ENCODE measurements at regions not wholly inside any gene's neighbourhood (a gene's known extent, or its start where the extent isn't known, plus 50 kb on each side); places are given as distances from the start of the nearest gene placed in this dataset.

- Histone ChIP-seq H2AFZ (ENCODE audit: low read length) (no peak overlapping the region), H3K36me3 (replicated peaks; ENCODE audit: insufficient read depth, low read length) (no peaks in the 10 kb centered on the region), H3K4me1 (ENCODE audit: low read length) (no peaks in the 10 kb centered on the region), H3K9me2 (replicated peaks; ENCODE audit: insufficient read depth, low read length) (no peaks in the 10 kb centered on the region), H3K9ac (ENCODE audit: low read length) (no peak overlapping the region), H3K4me3 (ENCODE audit: low read length) (no peak overlapping the region), H3K79me2 (ENCODE audit: low read length) (no peaks in the 10 kb centered on the region), H3K4me2 (ENCODE audit: low read depth, low read length) (no peak overlapping the region), H3F3A (ENCODE audit: insufficient read depth, low read length) (no peaks in the 10 kb centered on the region), H3K27ac (ENCODE audit: low read length) (no peak overlapping the region), H3K27me3 (replicated peaks; ENCODE audit: insufficient read depth, low read length) (no peaks in the 10 kb centered on the region), H4K20me1 (ENCODE audit: insufficient read depth, low read length) (no peaks in the 10 kb centered on the region), H3K9me3 (replicated peaks; ENCODE audit: insufficient read depth, low read length) (no peaks in the 10 kb centered on the region)
- DNase-seq = no peak
- no peak for TF ChIP-seq EZH2phosphoT487 (IDR thresholded peaks at IDR 0.05; ENCODE audit: low read length)
Measured at GRCh38 chr16:48812856-48813255, 202.9 kb upstream of the N4BP1 start.

GRCh38 chr16:48811478-48811877 lies 201.5 kb upstream of the N4BP1 start:
- no peaks in the 10 kb centered on the region for H3K9me3 ChIP-seq (replicated peaks; ENCODE audit: insufficient read depth, low read length)
- H3K27ac ChIP-seq (ENCODE audit: low read length) = no peak overlapping the region
- H3K9ac ChIP-seq (ENCODE audit: low read length) = no peak overlapping the region
- H3K79me2 ChIP-seq (ENCODE audit: low read length) = no peaks in the 10 kb centered on the region
- no peak overlapping the region for H3K4me3 ChIP-seq (ENCODE audit: low read length)
- no peaks in the 10 kb centered on the region for H3K27me3 ChIP-seq (replicated peaks; ENCODE audit: insufficient read depth, low read length)
- no peaks in the 10 kb centered on the region for H3K4me1 ChIP-seq (ENCODE audit: low read length)
- DNase-seq = no peak
- H3F3A ChIP-seq (ENCODE audit: insufficient read depth, low read length) = no peaks in the 10 kb centered on the region
- H3K36me3 ChIP-seq (replicated peaks; ENCODE audit: insufficient read depth, low read length) = no peaks in the 10 kb centered on the region
- H2AFZ ChIP-seq (ENCODE audit: low read length) = no peak overlapping the region
- no peaks in the 10 kb centered on the region for H3K9me2 ChIP-seq (replicated peaks; ENCODE audit: insufficient read depth, low read length)
- no peak for TF ChIP-seq CTCF (IDR thresholded peaks at IDR 0.05; ENCODE audit: low read length)
- no peak for TF ChIP-seq EZH2 (optimal IDR thresholded peaks at IDR 0.05; ENCODE audit: low read depth, low read length)
- no peak for TF ChIP-seq EZH2phosphoT487 (IDR thresholded peaks at IDR 0.05; ENCODE audit: low read length)
- no peaks in the 10 kb centered on the region for H4K20me1 ChIP-seq (ENCODE audit: insufficient read depth, low read length)
- no peak overlapping the region for H3K4me2 ChIP-seq (ENCODE audit: low read depth, low read length)

- Histone ChIP-seq H3K9ac (ENCODE audit: low read length) (no peak overlapping the region), H3K27me3 (replicated peaks; ENCODE audit: insufficient read depth, low read length) (no peaks in the 10 kb centered on the region), H3K4me3 (ENCODE audit: low read length) (no peak overlapping the region), H3K4me2 (ENCODE audit: low read depth, low read length) (no peak overlapping the region), H3K36me3 (replicated peaks; ENCODE audit: insufficient read depth, low read length) (no peaks in the 10 kb centered on the region), H3K79me2 (ENCODE audit: low read length) (no peaks in the 10 kb centered on the region), H3K9me2 (replicated peaks; ENCODE audit: insufficient read depth, low read length) (no peaks in the 10 kb centered on the region), H3K4me1 (ENCODE audit: low read length) (no peaks in the 10 kb centered on the region), H4K20me1 (ENCODE audit: insufficient read depth, low read length) (no peaks in the 10 kb centered on the region), H2AFZ (ENCODE audit: low read length) (no peak overlapping the region), H3F3A (ENCODE audit: insufficient read depth, low read length) (no peaks in the 10 kb centered on the region), H3K27ac (ENCODE audit: low read length) (no peak overlapping the region), H3K9me3 (replicated peaks; ENCODE audit: insufficient read depth, low read length) (no peaks in the 10 kb centered on the region)
- no peak for DNase-seq
- no peak for TF ChIP-seq EZH2 (optimal IDR thresholded peaks at IDR 0.05; ENCODE audit: low read depth, low read length)
- TF ChIP-seq CTCF (IDR thresholded peaks at IDR 0.05; ENCODE audit: low read length) = no peak
- no peak for TF ChIP-seq EZH2phosphoT487 (IDR thresholded peaks at IDR 0.05; ENCODE audit: low read length)
Measured at GRCh38 chr16:48810803-48811453, 200.9 kb upstream of the N4BP1 start.

- Histone ChIP-seq H4K20me1 (ENCODE audit: insufficient read depth, low read length) (no peaks in the 10 kb centered on the region), H3K4me1 (ENCODE audit: low read length) (no peaks in the 10 kb centered on the region), H3K36me3 (replicated peaks; ENCODE audit: insufficient read depth, low read length) (no peaks in the 10 kb centered on the region), H3K79me2 (ENCODE audit: low read length) (no peaks in the 10 kb centered on the region), H3K9me2 (replicated peaks; ENCODE audit: insufficient read depth, low read length) (no peaks in the 10 kb centered on the region), H3K9me3 (replicated peaks; ENCODE audit: insufficient read depth, low read length) (no peaks in the 10 kb centered on the region), H3F3A (ENCODE audit: insufficient read depth, low read length) (no peaks in the 10 kb centered on the region), H3K27ac (ENCODE audit: low read length) (no peak overlapping the region), H3K4me2 (ENCODE audit: low read depth, low read length) (no peak overlapping the region), H3K9ac (ENCODE audit: low read length) (no peak overlapping the region), H3K4me3 (ENCODE audit: low read length) (no peak overlapping the region), H3K27me3 (replicated peaks; ENCODE audit: insufficient read depth, low read length) (no peaks in the 10 kb centered on the region), H2AFZ (ENCODE audit: low read length) (no peak overlapping the region)
- TF ChIP-seq EZH2phosphoT487 (IDR thresholded peaks at IDR 0.05; ENCODE audit: low read length) = no peak
- no peak for TF ChIP-seq EZH2 (optimal IDR thresholded peaks at IDR 0.05; ENCODE audit: low read depth, low read length)
- DNase-seq = no peak
Measured at GRCh38 chr16:48810436-48810802, 200.4 kb upstream of the N4BP1 start.
